IMR-90 (cell line): ENCODE measurements at regions not wholly inside any gene's neighbourhood (a gene's known extent, or its start where the extent isn't known, plus 50 kb on each side); places are given as distances from the start of the nearest gene placed in this dataset.

Experiments
- ATAC-seq: fragments of 200-7000 bp; cut with Tn5 transposase; 2 replicates; pipeline ENCODE4 v1.9.1; 2020; ENCODE audit warnings: low read depth, mild to moderate bottlenecking, moderate library complexity
- BruUV-seq: library from RNA; stranded (reverse); fragments of 400-500 nt; replicated peaks from 2 replicates; lab custom pipeline; 2021; lab: Mats Ljungman, UMichigan
- CTCF ChIA-PET: fragments of 300-600 bp; formaldehyde crosslinking; extraction: SDS; loops from one replicate; lab custom pipeline; 2021; ENCODE audit warnings: antibody characterized with exemption; lab: Yijun Ruan, JAX
- POLR2A ChIA-PET: fragments of 300-600 bp; sonication (Branson Sonifier 250); formaldehyde crosslinking; loops from one replicate; lab custom pipeline; 2022; ENCODE audit warnings: antibody characterized with exemption; ENCODE audit not compliant: unreplicated experiment; lab: Charles Lee
- DNase-seq: peaks from one replicate; pipeline ENCODE4 v3.0.0; 2013
- H2AFZ ChIP-seq: replicated peaks from 2 replicates; pipeline ENCODE3; 2013; ENCODE audit warnings: low read length, mild to moderate bottlenecking; ENCODE audit not compliant: poor library complexity
- H2AK5ac ChIP-seq: 2 replicates; pipeline ENCODE4 v1.6.1; 2013; ENCODE audit warnings: low read depth, low read length, inconsistent platforms
- H2AK9ac ChIP-seq: replicated peaks from 2 replicates; pipeline ENCODE3; 2013; ENCODE audit warnings: mild to moderate bottlenecking, low read depth, low read length, moderate library complexity; ENCODE audit not compliant: poor library complexity
- H2BK120ac ChIP-seq: 2 replicates; pipeline ENCODE4 v1.6.1; 2013; ENCODE audit warnings: low read depth, low read length, inconsistent platforms
- H2BK15ac ChIP-seq: 3 replicates; pipeline ENCODE4 v1.6.1; 2013; ENCODE audit warnings: low read depth, low read length, inconsistent platforms
- H2BK20ac ChIP-seq: 2 replicates; pipeline ENCODE4 v1.6.1; 2013; ENCODE audit warnings: low read depth, mild to moderate bottlenecking, inconsistent platforms, low read length, moderate library complexity
- H2BK5ac ChIP-seq: 2 replicates; pipeline ENCODE4 v1.6.1; 2013; ENCODE audit warnings: mild to moderate bottlenecking, low read depth, low read length, inconsistent platforms; ENCODE audit not compliant: poor library complexity, severe bottlenecking
- H3K14ac ChIP-seq: replicated peaks from 2 replicates; pipeline ENCODE4 v1.6.1; 2013; ENCODE audit warnings: low read depth, low read length, inconsistent platforms
- H3K18ac ChIP-seq: 2 replicates; pipeline ENCODE4 v1.6.1; 2013; ENCODE audit warnings: low read depth, low read length, control low read depth
- H3K23ac ChIP-seq: 2 replicates; pipeline ENCODE4 v1.6.1; 2013; ENCODE audit warnings: low read depth, low read length, inconsistent platforms
- H3K27ac ChIP-seq: 2 replicates; pipeline ENCODE4 v1.5.1; 2013; ENCODE audit warnings: mild to moderate bottlenecking, control low read depth, low read length; ENCODE audit not compliant: insufficient read depth
- H3K27me3 ChIP-seq: 2 replicates; pipeline ENCODE4 v1.6.1; 2013; ENCODE audit warnings: low read length; ENCODE audit not compliant: control insufficient read depth, insufficient read depth
- H3K36me3 ChIP-seq: 2 replicates; pipeline ENCODE4 v1.6.1; 2013; ENCODE audit warnings: low read length, mixed read lengths; ENCODE audit not compliant: control insufficient read depth, insufficient read depth
- H3K4ac ChIP-seq: 2 replicates; pipeline ENCODE4 v1.6.1; 2013; ENCODE audit warnings: low read depth, low read length, inconsistent platforms
- H3K4me1 ChIP-seq: 2 replicates; pipeline ENCODE4 v1.6.1; 2013; ENCODE audit warnings: low read length, mixed read lengths; ENCODE audit not compliant: control insufficient read depth, insufficient read depth
- H3K4me2 ChIP-seq: 2 replicates; pipeline ENCODE4 v1.6.1; 2013; ENCODE audit warnings: low read depth, mild to moderate bottlenecking, control low read depth, low read length, moderate library complexity
- H3K4me3 ChIP-seq: 2 replicates; pipeline ENCODE4 v1.5.1; 2013; ENCODE audit warnings: low read depth, mild to moderate bottlenecking, control low read depth, low read length, moderate library complexity; ENCODE audit not compliant: insufficient read depth
- H3K56ac ChIP-seq: 2 replicates; pipeline ENCODE4 v1.6.1; 2013; ENCODE audit warnings: low read length, inconsistent platforms; ENCODE audit not compliant: insufficient read depth; ENCODE audit errors: extremely low read depth
- H3K79me1 ChIP-seq, 2 experiments: 2 replicates each; pipeline ENCODE4 v1.6.1; 2013; ENCODE audit warnings: low read length in 2 of 2, inconsistent platforms in 1 of 2, low read depth in 1 of 2
- H3K9ac ChIP-seq: 2 replicates; pipeline ENCODE4 v1.6.1; 2013; ENCODE audit warnings: low read depth, low read length, control low read depth
- H3K9me1 ChIP-seq: 2 replicates; pipeline ENCODE4 v1.6.1; 2013; ENCODE audit warnings: low read length, inconsistent platforms; ENCODE audit not compliant: insufficient read depth
- H3K9me3 ChIP-seq: 2 replicates; pipeline ENCODE4 v1.6.1; 2013; ENCODE audit warnings: low read length; ENCODE audit not compliant: control insufficient read depth, insufficient read depth
- H4K20me1 ChIP-seq: 2 replicates; pipeline ENCODE4 v1.6.1; 2013; ENCODE audit warnings: low read length, inconsistent platforms; ENCODE audit not compliant: insufficient read depth
- H4K5ac ChIP-seq: 2 replicates; pipeline ENCODE4 v1.6.1; 2013; ENCODE audit warnings: mild to moderate bottlenecking, low read depth, low read length, control low read depth
- H4K8ac ChIP-seq, 2 experiments: 2 replicates each; pipeline ENCODE4 v1.6.1; 2013; ENCODE audit warnings: low read depth in 2 of 2, low read length in 2 of 2, control low read depth in 1 of 2, inconsistent platforms in 1 of 2
- H4K91ac ChIP-seq: 2 replicates; pipeline ENCODE4 v1.6.1; 2013; ENCODE audit warnings: low read depth, low read length, inconsistent platforms; ENCODE audit not compliant: insufficient read depth
- CEBPB ChIP-seq: IDR thresholded peaks from 2 replicates; pipeline ENCODE4 v1.6.1; 2012; ENCODE audit warnings: low read depth, low read length, improper control_type of control experiment
- FOS ChIP-seq: fragments of 150-350 bp; IDR thresholded peaks from 2 replicates; pipeline ENCODE4 v1.6.1; 2016; ENCODE audit warnings: low read depth, low read length
- dilution Hi-C: fragments of 300-500 bp; cut with HindIII; formaldehyde crosslinking; loops from one replicate; pipeline ENCODE4 v1.14.3; 2018; ENCODE audit warnings: low sequenced_read_pairs; ENCODE audit not compliant: unreplicated experiment
- in situ Hi-C: fragments of 300-500 bp; cut with MboI; formaldehyde crosslinking; loops from 3 replicates; pipeline ENCODE4 v1.14.3; 2019; ENCODE audit warnings: low sequenced_read_pairs, inconsistent platforms, mixed read lengths
- intact Hi-C: fragments of 100-400 bp; cut with micrococcal nuclease; formaldehyde crosslinking; loops from 2 replicates; pipeline ENCODE4 v1.10.0; 2022

GRCh38 chr6:130503146-130503545, 137.3 kb downstream of the TMEM200A start:
- H4K8ac ChIP-seq: no peak overlapping the region
- no peak overlapping the region for H4K91ac ChIP-seq
- no peak overlapping the region for H3K56ac ChIP-seq
- no peaks in the 10 kb centered on the region for H3K9me3 ChIP-seq
- H3K14ac ChIP-seq: no peak overlapping the region
- no peak overlapping the region for H3K9ac ChIP-seq
- no peak overlapping the region for H2AK9ac ChIP-seq
- no peak overlapping the region for H2BK20ac ChIP-seq
- no peaks in the 10 kb centered on the region for H3K79me1 ChIP-seq
- peak; percentile 71 for DNase-seq
- no peak overlapping the region for H3K23ac ChIP-seq
- H2BK5ac ChIP-seq: no peak overlapping the region
- intact Hi-C loops: loop anchor here (2.0 kb wide), 1 partner anchor 20 kb away; no protein-coding TSS in a partner anchor
- no peak overlapping the region for H4K5ac ChIP-seq
- no peak for TF ChIP-seq FOS
- TF ChIP-seq CEBPB: peak; percentile 87
- ATAC-seq: no peak
- H3K18ac ChIP-seq: no peak overlapping the region
- no peak overlapping the region for H3K4ac ChIP-seq
- H2AK5ac ChIP-seq: no peak overlapping the region
- POLR2A ChIA-PET: no interaction called here
- no peaks in the 10 kb centered on the region for H3K36me3 ChIP-seq
- no peak overlapping the region for H3K4me3 ChIP-seq
- no peak overlapping the region for H2AFZ ChIP-seq
- no peaks in the 10 kb centered on the region for H3K4me1 ChIP-seq
- no peak overlapping the region for H2BK120ac ChIP-seq
- H3K27me3 ChIP-seq: no peaks in the 10 kb centered on the region
- H3K9me1 ChIP-seq: no peaks in the 10 kb centered on the region
- dilution Hi-C loops: no loop called here
- no peak overlapping the region for H3K4me2 ChIP-seq
- in situ Hi-C loops: no loop called here
- CTCF ChIA-PET: no interaction called here
- no peak overlapping the region for H2BK15ac ChIP-seq
- no TSS peak for BruUV-seq
- no peak overlapping the region for H3K27ac ChIP-seq
- H4K20me1 ChIP-seq: no peaks in the 10 kb centered on the region
